ENCODE measurements at regions not wholly inside any gene's neighbourhood (a gene's known extent, or its start where the extent isn't known, plus 50 kb on each side); places are given as distances from the start of the nearest gene placed in this dataset.

DNA sequence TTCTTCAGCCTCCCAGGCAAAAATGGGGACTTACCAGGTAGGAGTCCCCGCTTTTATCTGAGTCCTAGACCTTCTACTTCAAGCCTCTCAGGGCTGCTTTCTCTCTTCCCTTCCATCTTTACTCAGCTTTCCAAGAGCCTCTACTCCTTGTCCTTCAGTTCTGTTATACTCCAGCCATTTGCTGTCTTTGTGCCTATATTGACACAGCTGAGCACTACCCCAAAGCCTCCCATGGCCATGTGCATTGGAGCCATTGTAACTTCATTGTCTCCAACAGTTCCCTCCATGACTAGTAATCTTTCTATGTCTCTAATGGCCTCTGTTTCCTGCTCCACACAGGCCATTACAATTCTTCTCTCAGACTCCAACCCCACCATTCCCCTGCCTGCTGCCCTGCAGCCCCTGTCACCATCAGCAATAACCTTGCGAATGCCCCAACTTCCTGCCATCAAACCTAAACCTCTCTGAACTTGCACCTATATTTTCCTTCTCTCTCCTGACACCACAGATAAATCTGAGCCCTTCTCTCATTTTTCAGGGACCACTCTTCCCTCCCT, 77.9 kb upstream of the ADPGK start:
- H3K4me3 ChIP-seq (ENCODE audit: low read length): no peak overlapping the region
- Mint-ChIP-seq H3K27ac (no peak overlapping the region), H3K27me3 (ENCODE audit: low read depth in 2 of 2) (peaks cover 8 to 19% of the 10 kb centered on the region in 2 donors), H3K4me3 (no peak overlapping the region), H3K36me3 (no peaks in the 10 kb centered on the region), H3K4me1 (no peaks in the 10 kb centered on the region), H3K9me3 (no peaks in the 10 kb centered on the region)
- DNase-seq (no peak), ATAC-seq (no peak)
- TF ChIP-seq, protein P1, sequence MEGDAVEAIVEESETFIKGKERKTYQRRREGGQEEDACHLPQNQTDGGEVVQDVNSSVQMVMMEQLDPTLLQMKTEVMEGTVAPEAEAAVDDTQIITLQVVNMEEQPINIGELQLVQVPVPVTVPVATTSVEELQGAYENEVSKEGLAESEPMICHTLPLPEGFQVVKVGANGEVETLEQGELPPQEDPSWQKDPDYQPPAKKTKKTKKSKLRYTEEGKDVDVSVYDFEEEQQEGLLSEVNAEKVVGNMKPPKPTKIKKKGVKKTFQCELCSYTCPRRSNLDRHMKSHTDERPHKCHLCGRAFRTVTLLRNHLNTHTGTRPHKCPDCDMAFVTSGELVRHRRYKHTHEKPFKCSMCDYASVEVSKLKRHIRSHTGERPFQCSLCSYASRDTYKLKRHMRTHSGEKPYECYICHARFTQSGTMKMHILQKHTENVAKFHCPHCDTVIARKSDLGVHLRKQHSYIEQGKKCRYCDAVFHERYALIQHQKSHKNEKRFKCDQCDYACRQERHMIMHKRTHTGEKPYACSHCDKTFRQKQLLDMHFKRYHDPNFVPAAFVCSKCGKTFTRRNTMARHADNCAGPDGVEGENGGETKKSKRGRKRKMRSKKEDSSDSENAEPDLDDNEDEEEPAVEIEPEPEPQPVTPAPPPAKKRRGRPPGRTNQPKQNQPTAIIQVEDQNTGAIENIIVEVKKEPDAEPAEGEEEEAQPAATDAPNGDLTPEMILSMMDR (IDR thresholded peaks at IDR 0.05): no peak
- H3K27ac ChIP-seq (ENCODE audit: low read length): no peak overlapping the region
- H3K9me3 ChIP-seq (ENCODE audit: control insufficient read depth, insufficient read depth, low read length): no peaks in the 10 kb centered on the region
- no peaks in the 10 kb centered on the region for H3K4me1 ChIP-seq (ENCODE audit: control insufficient read depth, insufficient read depth, low read length)
- WGBS (ENCODE audit: insufficient coverage): 80% methylated on average over 2 of the region's 2 CpGs
- H3K27me3 ChIP-seq (ENCODE audit: control insufficient read depth, insufficient read depth, low read length): no peaks in the 10 kb centered on the region
- intact Hi-C loops (cut with micrococcal nuclease): no loop called here
- H3K36me3 ChIP-seq (ENCODE audit: control insufficient read depth, insufficient read depth, low read length): no peaks in the 10 kb centered on the region

GRCh38 chr15:72859757-72860145, 76.2 kb upstream of the ADPGK start:
- H3K27me3 ChIP-seq (ENCODE audit: control insufficient read depth, insufficient read depth, low read length): no peaks in the 10 kb centered on the region
- no peaks in the 10 kb centered on the region for H3K36me3 ChIP-seq (ENCODE audit: control insufficient read depth, insufficient read depth, low read length)
- H3K4me3 ChIP-seq (ENCODE audit: low read length): no peak overlapping the region
- no peaks in the 10 kb centered on the region for H3K4me1 Mint-ChIP-seq
- H3K27ac Mint-ChIP-seq: no peak overlapping the region
- WGBS (ENCODE audit: insufficient coverage): 80% methylated on average over 9 of the region's 9 CpGs
- no peak for DNase-seq
- H3K9me3 Mint-ChIP-seq: no peaks in the 10 kb centered on the region
- TF ChIP-seq, protein P1 (IDR thresholded peaks at IDR 0.05): no peak
- H3K27ac ChIP-seq (ENCODE audit: low read length): no peak overlapping the region
- H3K9me3 ChIP-seq (ENCODE audit: control insufficient read depth, insufficient read depth, low read length): no peaks in the 10 kb centered on the region
- no peak overlapping the region for H3K4me3 Mint-ChIP-seq
- H3K36me3 Mint-ChIP-seq: no peaks in the 10 kb centered on the region
- no peak for ATAC-seq
- H3K27me3 Mint-ChIP-seq (ENCODE audit: low read depth in 2 of 2): peaks cover 9 to 21% of the 10 kb centered on the region in 2 donors
- intact Hi-C loops (cut with micrococcal nuclease): no loop called here
- H3K4me1 ChIP-seq (ENCODE audit: control insufficient read depth, insufficient read depth, low read length): no peaks in the 10 kb centered on the region

- H3K27ac ChIP-seq (ENCODE audit: low read length): no peak overlapping the region
- no peak overlapping the region for H3K4me3 Mint-ChIP-seq
- H3K9me3 ChIP-seq (ENCODE audit: control insufficient read depth, insufficient read depth, low read length): no peaks in the 10 kb centered on the region
- WGBS (ENCODE audit: insufficient coverage): 83% methylated on average over 10 of the region's 10 CpGs
- no peaks in the 10 kb centered on the region for H3K4me1 ChIP-seq (ENCODE audit: control insufficient read depth, insufficient read depth, low read length)
- TF ChIP-seq, protein P1 (IDR thresholded peaks at IDR 0.05): no peak
- no peak for DNase-seq
- H3K36me3 Mint-ChIP-seq: no peaks in the 10 kb centered on the region
- peaks cover 10 to 21% of the 10 kb centered on the region in 2 donors for H3K27me3 Mint-ChIP-seq (ENCODE audit: low read depth in 2 of 2)
- H3K9me3 Mint-ChIP-seq: no peaks in the 10 kb centered on the region
- H3K4me1 Mint-ChIP-seq: no peaks in the 10 kb centered on the region
- H3K27me3 ChIP-seq (ENCODE audit: control insufficient read depth, insufficient read depth, low read length): no peaks in the 10 kb centered on the region
- H3K4me3 ChIP-seq (ENCODE audit: low read length): no peak overlapping the region
- intact Hi-C loops (cut with micrococcal nuclease): no loop called here
- H3K36me3 ChIP-seq (ENCODE audit: control insufficient read depth, insufficient read depth, low read length): no peaks in the 10 kb centered on the region
- no peak overlapping the region for H3K27ac Mint-ChIP-seq
- ATAC-seq: no peak
Observed at GRCh38 chr15:72859017-72859756, 75.6 kb upstream of the ADPGK start.

DNA sequence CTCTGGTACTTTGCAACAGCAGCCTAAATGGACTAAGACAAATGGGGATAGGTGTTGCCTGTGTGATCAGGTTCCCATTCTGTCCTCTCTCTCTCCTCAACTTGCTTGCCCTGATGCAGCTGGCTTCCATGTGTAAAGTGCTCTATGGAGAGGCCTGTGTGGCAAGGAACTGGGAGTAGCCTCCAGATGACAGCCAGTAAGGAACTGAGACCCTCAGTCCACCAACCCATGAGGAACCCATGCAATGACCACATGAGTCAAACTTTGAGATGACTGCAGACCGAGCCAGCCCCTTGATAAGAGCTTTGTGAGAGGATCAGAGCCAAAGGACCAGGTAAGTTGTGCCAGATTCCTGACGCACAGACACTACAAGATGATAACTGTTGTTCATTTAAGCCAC, 74.6 kb upstream of the ADPGK start:
- Mint-ChIP-seq H3K27ac (no peak overlapping the region), H3K27me3 (ENCODE audit: low read depth in 2 of 2) (peaks cover 17 to 23% of the 10 kb centered on the region in 2 donors), H3K9me3 (no peaks in the 10 kb centered on the region), H3K36me3 (no peaks in the 10 kb centered on the region), H3K4me3 (no peak overlapping the region), H3K4me1 (no peaks in the 10 kb centered on the region)
- Histone ChIP-seq H3K4me1 (ENCODE audit: control insufficient read depth, insufficient read depth, low read length) (no peaks in the 10 kb centered on the region), H3K9me3 (ENCODE audit: control insufficient read depth, insufficient read depth, low read length) (no peaks in the 10 kb centered on the region), H3K4me3 (ENCODE audit: low read length) (no peak overlapping the region), H3K27me3 (ENCODE audit: control insufficient read depth, insufficient read depth, low read length) (no peaks in the 10 kb centered on the region), H3K27ac (ENCODE audit: low read length) (no peak overlapping the region), H3K36me3 (ENCODE audit: control insufficient read depth, insufficient read depth, low read length) (no peaks in the 10 kb centered on the region)
- no peak for DNase-seq
- TF ChIP-seq, protein P1 (IDR thresholded peaks at IDR 0.05): no peak
- intact Hi-C loops (cut with micrococcal nuclease): no loop called here
- WGBS (ENCODE audit: insufficient coverage): 90% methylated on average over 2 of the region's 2 CpGs
- ATAC-seq: no peak

Measured in natural killer cell (primary cell).